Anterior cingulate cortex (tissue), 58 donors: ENCODE measurements at regions not wholly inside any gene's neighbourhood (a gene's known extent, or its start where the extent isn't known, plus 50 kb on each side); places are given as distances from the start of the nearest gene placed in this dataset.

Source experiments
- DNase-seq, 58 donors: peaks; one replicate each; lab custom pipeline; 2025; lab: John Stamatoyannopoulos, UW

- peak in 1 of 58 donors; percentile 19 for DNase-seq
Measured at GRCh38 chr11:45725776-45726492, 60.5 kb upstream of the CHST1 start.

- peak in 3 of 58 donors; percentile 4 to 17 (median 5) for DNase-seq
Measured at GRCh38 chr11:45725121-45725520, 59.7 kb upstream of the CHST1 start.

- no peak for DNase-seq
Measured at GRCh38 chr11:45724153-45724552, 58.7 kb upstream of the CHST1 start.

GRCh38 chr11:45723397-45723796 is 58.0 kb upstream of the CHST1 start:
- DNase-seq: no peak

GRCh38 chr11:45722144-45722543 is 56.7 kb upstream of the CHST1 start:
- no peak for DNase-seq

GRCh38 chr11:45717526-45717925 is 52.1 kb upstream of the CHST1 start:
- DNase-seq: no peak

- no peak for DNase-seq
Measured at GRCh38 chr11:45715418-45715817, 50.0 kb upstream of the CHST1 start.
